ENCODE measurements at regions not wholly inside any gene's neighbourhood (a gene's known extent, or its start where the extent isn't known, plus 50 kb on each side); places are given as distances from the start of the nearest gene placed in this dataset.
"Not testable (repeated sequence)": the region's sequence is repeated elsewhere in the genome, so short reads cannot be mapped to it uniquely, and the experiment has no call there.

- DNase-seq = not testable (repeated sequence)
These were observed 1077.6 kb downstream of the DNAJB9 start for GRCh38 chr7:109647263-109647662.

- DNase-seq = no peak
These were observed 1089.6 kb downstream of the DNAJB9 start for GRCh38 chr7:109659261-109659660.

- DNase-seq = peak in 1 of 3 experiments; percentile 43
These were observed 1090.7 kb downstream of the DNAJB9 start for GRCh38 chr7:109660401-109660800.

- no peak for DNase-seq
These were observed 1094.1 kb downstream of the DNAJB9 start for GRCh38 chr7:109663806-109664205.

DNA sequence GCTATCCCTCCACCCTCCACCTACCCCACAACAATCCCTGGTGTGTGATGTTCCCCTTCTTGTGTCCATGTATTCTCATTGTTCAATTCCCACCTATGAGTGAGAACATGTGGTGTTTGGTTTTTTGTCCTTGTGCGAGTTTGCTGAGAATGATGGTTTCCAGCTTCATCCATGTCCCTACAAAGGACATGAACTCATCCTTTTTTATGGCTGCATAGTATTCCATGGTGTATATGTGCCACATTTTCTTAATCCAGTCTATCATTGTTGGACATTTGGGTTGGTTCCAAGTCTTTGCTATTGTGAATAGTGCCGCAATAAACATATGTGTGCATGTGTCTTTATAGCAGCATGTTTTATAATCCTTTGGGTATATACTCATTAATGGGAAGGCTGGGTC is 1117.6 kb downstream of the DNAJB9 start:
- DNase-seq = not testable (repeated sequence)

GRCh38 chr7:109692613-109693012 is 1122.9 kb downstream of the DNAJB9 start:
- DNase-seq = not testable (repeated sequence)

- DNase-seq = no peak
These were observed 1124.7 kb downstream of the DNAJB9 start for GRCh38 chr7:109694149-109695071.

DNA sequence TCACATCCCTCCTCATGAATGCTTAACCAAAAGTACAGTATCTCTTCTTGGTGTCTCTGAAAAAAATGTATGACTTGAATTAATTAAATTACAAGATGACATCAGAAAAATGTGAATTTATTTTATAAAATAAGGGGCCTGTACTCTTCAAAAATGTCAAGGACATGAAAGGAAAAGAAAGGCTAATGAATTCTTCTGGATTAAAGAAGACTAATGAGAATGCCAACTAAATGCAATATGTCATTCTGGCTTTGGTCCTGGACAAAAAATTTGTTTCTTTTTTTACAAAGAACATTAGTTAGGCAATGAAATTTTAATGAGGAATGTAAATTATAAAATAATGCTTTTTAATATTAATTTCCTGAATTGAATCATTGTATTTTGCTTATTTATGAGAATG is 1125.7 kb downstream of the DNAJB9 start:
- DNase-seq = no peak

- no peak for DNase-seq
These were observed 1127.0 kb downstream of the DNAJB9 start for GRCh38 chr7:109696723-109697122.

GRCh38 chr7:109699661-109700060 is 1130.0 kb downstream of the DNAJB9 start:
- DNase-seq = no peak

GRCh38 chr7:109713366-109713765 is 1143.7 kb downstream of the DNAJB9 start:
- DNase-seq = no peak

DNA sequence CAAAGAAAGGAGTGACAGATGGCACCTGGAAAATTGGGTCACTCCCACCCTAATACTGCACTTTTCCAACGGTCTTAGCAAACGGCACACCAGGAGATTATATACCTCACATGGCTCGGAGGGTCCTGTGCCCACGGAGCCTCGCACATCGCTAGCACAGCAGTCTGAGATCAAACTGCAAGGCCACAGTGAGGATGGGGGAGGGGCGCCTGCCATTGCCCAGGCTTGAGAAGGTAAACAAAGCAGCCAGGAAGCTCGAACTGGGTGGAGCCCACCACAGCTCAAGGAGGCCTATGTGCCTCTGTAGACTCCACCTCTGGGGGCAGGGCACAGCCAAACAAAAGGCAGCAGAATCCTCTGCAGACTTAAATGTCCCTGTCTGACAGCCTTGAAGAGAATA is 1149.7 kb downstream of the DNAJB9 start:
- DNase-seq = not testable (repeated sequence)

DNA sequence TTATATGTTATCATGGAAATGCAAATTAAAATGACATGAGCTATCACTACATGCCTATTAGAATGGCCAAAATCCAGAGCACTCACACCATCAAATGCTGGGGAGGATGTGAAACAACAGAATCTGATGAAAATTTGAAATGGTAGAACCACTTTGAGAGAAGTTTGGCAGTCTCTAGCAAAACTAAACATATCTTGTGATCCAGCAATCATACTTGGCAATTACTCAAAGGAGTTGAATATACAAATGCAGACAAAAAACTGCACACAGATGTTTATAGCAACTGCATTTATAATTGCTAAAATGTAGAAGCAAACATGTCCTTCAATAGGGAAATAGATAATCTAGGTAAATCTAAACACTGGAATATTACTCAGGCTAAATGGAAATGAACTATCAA is 1164.9 kb downstream of the DNAJB9 start:
- no peak for DNase-seq

DNA sequence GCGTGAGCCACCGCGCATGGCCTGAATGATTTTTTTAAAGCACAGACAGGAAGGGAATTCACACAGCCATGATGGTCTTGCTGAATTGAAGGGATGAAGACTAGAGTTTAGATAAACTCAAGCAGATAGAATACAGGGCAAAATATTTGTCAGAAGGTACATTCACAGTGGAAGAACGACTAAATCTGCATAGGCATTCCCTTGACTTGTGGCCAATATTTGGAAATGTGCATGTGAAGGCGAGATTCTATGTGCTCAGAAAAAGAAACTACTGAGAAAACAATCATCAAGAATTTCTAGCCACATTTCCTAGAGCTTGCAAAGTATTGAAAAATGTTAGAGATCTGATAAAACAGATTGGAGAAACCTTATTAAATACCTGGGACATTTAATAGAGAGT is 1166.2 kb downstream of the DNAJB9 start:
- DNase-seq = no peak

DNA sequence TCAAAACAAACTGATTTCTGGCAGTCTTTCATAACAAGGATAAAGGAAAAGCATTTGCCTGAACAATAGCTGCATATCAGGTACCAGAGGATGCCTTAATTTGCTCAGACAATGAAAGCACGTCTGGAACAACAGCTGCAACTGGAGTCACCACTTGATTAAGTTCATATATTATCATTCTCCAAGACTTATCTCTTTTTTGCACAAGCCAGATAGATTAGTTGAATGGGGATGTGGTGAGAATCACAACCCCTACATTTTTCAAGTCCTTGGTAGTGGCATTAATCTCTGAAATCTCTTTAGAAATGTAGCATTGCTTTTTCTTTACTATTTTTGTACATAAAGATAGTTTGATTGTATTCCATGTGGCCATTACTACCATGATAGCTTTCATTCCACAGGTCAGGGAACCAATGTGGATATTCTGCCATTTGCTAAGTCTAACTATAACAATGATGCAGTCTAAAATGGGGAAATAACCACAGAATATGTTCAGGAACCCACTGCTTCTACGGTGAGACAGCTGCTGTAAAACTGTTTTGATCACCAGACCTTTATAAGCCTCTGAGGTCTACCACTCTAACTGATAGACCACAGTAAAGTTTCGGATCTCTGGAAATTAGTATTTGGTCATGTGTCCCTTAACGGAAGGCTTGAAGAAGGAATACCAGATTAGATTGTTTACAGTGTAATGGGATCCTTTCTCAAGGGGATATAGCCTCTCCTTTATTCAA is 1176.2 kb downstream of the DNAJB9 start:
- no peak for DNase-seq

DNA sequence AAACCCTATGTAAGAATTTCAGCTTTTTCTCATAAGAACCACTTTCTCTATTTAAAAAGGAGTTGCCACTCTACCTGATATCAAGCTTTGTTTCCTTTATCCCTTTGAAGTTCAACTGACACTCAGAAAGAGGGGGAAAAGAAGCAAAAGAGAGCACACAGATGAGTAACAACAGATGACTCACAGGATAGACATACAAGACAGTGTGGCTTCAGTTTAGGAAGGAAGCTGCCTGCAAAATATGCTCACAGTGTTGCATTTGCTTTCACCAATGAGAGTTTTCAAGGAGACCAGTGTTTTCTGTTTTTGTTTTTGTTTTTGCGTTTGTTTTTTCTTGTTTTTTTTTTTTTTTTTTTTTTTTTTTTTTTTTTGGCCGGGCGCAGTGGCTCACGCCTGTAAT is 1181.6 kb downstream of the DNAJB9 start:
- DNase-seq = no peak

DNA sequence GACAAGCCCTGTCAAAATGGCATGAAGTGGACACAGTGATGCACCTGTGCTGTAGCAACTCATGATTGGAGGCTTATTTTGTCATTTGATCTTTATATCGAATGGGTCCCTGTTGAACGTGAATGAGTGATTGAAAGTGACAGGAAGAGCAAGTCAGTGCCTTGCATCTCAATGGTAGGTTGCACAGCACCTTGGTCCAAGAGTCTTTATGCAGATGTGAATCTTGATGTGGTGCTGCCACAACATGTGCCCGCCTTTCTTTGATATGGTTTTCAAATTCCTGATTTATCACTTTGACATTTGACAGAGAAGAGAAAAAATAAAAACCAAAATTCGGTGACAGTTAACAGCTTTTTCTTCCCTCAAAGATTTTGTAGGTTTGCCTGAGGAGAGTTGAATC is 1182.4 kb downstream of the DNAJB9 start:
- DNase-seq = no peak

DNA sequence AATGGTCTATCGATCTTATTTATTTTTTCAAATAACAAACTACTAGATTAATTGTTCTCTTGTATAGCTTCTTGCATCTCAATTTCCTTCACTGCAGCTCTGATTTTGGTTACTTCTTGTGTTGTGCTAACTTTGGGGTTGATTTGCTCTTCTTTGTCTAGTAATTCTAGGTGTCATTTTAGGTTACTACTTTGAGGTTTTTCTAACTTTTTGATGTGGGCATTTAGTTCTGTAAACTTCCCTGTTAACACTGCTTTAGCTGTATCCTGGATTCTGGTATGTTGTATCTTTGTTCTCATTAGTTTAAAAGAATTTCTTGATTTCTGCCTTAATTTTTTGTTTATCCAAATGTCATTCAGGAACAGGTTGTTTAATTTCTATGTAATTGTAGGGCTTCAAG is 1188.0 kb downstream of the DNAJB9 start:
- no peak for DNase-seq

- DNase-seq = no peak
These were observed 1193.9 kb downstream of the DNAJB9 start for GRCh38 chr7:109763611-109764010.

- no peak for DNase-seq
These were observed 1202.5 kb downstream of the DNAJB9 start for GRCh38 chr7:109772161-109772560.

DNA sequence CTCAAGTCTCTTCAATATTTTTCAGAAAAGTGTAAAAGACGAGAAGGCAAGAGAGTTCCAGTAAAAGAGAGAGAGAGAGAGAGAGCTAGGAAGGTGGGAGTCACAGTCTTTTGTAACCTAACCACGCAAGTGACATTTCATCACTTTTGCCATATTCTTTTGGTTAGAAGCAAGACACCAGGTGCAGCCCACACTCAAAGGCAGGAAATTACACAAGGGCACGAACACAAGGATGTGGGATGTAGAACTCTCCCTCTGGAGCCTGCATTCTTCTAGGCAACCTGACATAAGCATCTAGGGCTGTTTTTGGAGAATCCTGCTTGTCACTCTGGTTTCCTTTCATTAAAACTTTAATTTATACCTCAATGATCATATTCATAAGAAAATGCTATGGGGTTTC is 1213.1 kb downstream of the DNAJB9 start:
- DNase-seq = no peak

DNA sequence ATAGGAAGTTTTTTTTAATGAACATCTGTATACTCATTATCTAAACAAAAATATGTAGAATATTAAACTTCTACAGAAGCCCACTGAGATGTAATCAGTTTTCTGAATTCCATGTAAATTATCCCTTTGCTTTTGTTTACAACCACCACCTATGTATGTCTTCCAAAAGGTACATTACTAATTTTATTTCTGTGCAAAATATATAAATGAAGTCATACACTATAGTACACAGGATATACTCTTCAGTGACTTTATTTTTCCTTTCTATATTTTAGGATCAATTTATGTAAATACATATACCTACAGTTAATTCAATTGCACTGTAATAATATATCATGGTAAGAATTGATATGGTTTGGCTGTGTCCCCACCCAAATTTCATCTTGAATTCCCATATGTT is 1236.9 kb downstream of the DNAJB9 start:
- DNase-seq = no peak

DNA sequence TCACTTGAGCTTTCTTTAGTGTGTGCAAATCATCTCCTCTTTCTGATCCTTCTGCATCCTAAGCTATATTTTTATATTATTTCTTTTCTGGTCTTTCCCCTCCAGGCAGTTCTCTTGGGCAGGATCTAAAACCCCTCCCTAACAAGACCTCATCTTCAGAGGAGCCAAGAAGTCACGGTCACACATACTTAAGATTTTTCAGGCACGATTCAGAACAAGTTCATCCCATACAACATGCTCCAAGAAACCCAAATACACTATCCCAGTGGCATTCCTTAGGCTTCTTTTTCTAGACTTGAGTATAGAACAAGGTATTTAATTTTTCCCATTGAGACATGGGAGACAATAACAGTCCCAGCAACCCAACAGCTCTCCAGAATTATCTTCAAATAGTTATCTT is 1251.5 kb downstream of the DNAJB9 start:
- DNase-seq = no peak

- no peak for DNase-seq
These were observed 1256.1 kb upstream of the LRRN3 start for GRCh38 chr7:109834851-109835250.

All from NCI-H1417 (cell line).